HG03378 (cell line): ENCODE measurements at regions not wholly inside any gene's neighbourhood (a gene's known extent, or its start where the extent isn't known, plus 50 kb on each side); places are given as distances from the start of the nearest gene placed in this dataset.

Source experiments
- ATAC-seq: cut with Tn5 transposase; IDR thresholded peaks from one replicate; pipeline ENCODE4 v1.9.1; 2021; ENCODE audit warnings: mild to moderate bottlenecking, moderate library complexity; ENCODE audit not compliant: unreplicated experiment

DNA sequence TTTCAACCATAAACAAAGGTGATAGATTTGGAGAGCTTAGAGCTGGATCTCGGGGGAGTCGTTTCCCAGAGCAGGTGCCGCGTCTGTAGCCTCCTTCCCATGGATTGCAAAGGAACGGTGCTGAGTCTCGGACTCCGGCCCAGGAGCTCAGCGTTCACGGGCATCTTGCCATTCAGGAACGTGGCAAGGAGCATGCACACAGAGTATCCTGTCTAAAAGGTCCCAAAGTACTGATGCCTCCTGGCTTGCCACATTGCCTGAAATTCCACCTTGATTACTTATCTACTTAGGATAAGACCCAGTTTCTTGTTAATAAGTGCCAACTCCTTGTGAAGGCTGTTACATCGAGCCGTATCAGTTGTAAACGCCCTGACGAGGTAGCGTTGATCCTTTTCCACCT lies 197.8 kb upstream of the MYT1L start:
- no peak for ATAC-seq

DNA sequence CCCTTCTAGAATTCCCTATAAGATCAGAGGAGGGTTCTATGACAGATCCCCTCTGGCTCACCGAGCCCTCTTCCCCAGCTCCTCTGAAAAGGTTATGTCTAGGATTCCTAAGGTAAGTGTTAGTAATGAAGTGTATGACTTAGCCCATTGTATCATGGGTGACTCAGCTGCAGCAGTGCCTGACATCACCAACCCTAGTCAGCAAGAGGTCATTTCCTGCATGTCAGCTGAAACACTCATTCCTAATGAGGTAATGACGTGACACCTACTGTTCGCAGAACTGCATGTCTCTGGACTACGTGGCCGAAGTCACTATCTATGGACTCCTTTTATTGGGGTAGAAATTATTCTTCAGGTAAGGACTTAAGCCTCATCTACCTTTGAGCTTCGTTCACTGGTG lies 196.1 kb upstream of the MYT1L start:
- ATAC-seq: no peak

DNA sequence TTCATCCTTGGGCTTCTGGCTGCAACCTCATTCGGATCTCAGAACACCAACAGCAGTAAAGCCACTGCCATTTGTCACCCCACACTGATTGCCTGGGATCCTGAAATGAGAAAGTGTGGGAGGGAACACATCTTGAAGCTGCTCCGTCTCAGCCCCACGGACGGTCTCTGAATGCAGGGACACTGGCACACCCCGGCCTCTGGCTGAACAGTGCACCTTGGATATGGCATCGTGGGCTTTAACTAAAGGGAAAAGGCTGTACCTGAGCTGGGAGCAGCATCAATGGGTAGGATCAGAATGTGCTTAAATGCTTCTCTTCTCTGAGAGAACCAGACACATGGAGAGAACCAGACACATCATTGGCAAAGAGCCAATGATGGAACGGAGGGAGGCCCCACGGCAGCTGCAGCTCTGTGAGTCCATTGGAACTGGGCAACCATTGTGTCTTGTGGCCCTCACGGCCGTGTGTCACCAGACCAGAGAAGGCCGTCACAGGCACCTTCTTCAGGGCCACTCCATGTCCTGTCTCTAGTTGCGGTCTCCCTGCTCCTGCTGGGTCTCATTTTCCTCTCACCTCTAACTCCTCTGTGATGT lies 193.4 kb upstream of the MYT1L start:
- no peak for ATAC-seq

DNA sequence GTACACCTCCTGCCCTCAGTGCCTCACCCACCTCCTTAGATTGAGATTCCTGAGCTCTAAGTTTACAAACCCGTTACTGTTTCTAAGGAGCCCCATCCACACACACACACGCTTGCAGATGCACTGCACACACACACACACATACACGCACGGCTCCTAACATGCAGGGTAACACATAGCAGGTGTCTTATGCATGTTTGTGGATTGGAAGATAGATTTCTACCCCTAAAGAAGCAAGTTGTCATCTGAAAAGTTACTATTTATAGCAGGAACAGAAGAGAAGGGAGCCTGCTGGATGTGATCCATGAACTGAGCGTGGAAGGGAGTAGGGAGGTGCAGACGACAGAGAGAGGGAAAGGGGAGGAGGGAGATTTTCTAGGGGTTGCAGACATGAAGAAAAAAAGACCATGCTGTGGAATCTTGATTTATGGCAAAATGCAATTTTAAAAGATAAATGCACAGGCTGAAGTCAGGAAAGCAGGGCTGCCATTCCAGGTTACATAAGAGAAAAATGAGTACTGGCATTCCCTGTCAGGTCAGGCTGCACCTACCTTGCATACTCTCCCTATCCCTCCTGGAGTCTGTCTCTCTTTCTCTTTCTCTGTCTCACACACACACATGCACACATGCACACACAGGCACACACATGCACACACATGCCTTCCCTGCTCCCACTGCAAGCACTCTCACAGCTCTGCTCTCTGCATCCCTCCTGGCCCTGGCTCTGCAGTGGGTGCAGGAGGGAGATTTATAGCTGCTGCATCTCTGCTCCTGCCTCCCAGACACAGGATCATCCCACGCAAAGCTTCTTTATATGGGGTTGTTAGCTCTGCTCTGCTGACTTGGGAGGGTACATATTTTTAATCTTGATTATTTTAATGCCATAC lies 192.6 kb upstream of the MYT1L start:
- no peak for ATAC-seq

DNA sequence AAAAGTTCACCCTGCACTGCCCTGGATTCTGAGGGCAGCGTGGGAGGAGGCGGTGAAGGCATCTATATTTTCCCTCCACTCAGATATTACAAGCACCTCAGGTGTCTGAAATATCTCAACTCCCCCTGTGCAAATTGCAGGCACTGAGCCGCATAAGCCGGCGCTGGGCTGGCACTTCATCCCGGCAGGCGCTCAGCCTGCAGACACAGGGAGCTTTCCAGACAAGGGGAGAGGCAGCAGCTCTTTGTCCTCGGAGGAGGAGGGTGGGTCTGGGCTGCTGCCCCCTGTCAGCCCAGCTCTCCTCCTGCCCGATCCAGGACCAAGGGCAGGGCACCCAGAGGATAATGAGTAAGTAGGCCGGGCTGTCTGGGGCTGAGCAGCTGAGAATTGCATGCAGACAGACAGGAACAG lies 189.3 kb upstream of the MYT1L start:
- ATAC-seq: no peak

DNA sequence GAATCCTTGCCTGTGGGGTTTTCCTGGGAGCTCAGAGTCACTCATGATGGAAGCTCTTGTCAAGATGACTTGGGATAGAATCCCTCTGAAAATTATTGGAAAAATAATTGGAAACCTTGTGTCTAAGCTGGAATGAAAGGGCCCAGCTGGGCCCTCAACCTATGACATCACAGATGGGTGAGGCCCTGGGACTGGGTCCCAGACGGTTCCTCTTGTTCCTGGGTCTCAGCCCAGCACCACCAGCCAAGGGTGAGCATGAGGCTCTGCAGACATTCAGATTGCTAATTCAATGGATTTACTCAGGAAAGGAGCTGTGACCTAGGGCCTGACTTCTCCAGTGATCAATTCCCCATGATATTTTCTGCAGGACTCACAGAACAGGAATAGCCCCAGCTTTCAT lies 188.3 kb upstream of the MYT1L start:
- no peak for ATAC-seq

DNA sequence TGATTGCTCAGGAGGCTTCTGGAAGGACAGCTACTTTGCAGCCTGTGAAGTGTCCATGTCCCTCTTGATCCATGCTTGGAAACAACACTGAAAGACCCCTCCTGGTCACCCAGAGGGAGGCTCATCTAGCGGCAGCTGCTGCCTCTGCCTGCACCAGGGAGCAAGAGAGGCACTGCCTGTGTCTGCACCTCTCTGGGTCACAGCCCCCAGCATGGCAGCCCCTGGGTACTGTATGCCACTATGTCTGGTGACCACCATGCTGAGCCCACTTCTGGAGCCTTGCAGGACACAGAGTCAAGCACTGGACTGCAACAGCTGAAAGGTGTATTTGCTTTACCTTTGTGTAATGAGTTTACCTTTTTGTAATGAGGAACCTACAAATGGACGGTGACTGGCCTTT lies 186.3 kb upstream of the MYT1L start:
- ATAC-seq: no peak

DNA sequence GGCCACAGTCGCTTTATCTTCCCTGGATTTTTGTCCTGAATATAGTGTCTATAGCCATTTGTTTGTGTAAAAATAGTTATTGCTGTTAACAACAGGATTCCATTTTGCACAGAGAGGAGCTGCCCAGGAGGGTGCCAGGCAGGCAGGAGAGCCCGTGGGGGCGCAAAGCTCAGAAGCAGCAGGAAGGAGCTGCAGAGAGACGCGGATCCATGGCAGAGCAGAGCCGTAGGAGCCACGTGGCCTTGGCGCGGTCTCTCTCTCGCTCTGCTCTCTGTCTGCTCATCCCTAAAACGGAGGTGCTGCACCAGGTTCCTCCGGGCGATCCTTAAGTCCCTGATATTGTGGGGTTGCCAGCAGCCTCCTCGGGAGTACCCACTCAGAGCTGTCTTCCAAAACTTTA lies 185.3 kb upstream of the MYT1L start:
- no peak for ATAC-seq

DNA sequence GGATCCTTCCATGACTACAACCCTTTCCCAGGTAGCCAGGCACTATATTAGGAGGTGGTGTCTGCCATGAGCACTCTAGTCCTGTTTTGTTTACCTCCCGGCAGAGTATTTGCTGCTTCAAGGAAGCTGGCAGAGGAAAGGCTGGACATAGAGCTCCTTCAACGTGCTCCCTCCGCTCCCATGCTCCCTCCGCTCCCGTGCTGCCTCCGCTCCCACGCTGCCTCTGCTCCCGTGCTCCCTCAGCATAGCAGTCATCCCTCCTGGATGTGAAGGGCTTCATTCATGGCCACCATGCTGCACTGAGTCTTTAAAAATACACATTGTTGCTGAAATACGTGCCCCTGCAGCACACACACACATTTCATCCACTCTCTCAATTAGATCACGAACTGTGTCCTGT lies 181.9 kb upstream of the MYT1L start:
- no peak for ATAC-seq

DNA sequence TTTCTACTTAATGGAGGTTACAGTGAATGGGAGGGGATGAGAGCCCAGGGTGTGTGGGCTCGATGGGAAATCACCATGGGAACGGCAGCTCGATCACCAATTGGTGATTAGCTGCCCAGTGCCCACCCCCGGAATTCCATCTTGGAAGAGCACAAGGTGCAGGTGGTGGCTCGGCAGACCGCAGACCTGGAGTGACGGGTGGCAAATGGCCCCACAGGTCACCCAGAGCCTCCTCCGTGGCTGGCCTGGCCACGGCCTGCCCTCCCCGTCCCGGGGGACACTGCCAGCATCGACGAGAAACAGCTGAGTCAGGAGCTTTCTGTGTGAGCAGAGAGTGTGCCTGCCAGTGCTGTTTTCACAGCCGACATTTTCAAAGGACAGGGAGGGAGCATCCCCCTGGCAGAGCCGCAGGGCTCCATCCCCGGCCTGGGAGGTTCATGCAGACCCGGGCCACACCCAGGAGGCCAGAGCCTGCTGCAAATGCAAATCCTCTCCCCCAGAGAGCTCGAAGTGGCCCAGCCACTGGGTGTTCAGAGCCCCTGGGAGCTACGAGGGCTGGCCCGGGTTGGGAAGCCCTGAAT lies 176.4 kb upstream of the MYT1L start:
- no peak for ATAC-seq

DNA sequence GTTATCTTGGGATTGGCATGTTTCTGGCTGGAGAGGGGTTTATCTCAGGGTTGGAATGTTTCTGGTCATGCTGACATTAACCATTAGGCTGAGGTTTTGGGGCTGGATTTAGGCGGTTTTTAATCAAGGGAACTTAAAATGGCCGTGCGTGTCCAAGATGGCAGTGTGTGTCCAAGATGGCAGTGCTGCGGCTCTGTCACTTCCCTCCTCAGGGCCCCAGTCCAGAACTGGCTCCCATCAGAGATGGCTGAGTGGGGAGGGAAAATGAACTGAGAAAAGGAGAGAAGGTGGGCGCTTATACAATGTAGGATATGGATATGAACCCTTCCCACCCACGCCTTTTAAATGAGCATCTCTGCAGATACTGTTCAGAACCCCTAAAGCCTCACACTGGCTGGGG lies 175.5 kb upstream of the MYT1L start:
- ATAC-seq: no peak

DNA sequence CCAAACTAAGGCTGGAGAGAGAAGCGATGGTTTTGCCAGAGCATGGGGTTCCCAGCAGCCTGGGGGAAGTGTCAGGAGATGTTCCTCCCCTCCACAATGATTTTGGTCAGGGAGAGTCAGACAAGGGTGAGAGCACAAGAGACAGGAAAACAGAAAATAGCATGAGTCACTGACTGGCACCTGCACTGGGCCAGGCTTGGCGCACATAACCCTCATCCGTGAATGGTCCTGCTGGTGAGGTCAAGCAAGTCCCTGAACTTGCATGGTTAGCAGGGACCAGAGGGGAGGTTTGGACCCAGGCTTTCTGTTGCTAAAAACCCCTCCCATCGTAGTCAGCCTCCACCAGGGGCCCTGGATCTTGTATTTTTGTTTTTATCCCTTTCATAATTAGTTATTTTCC lies 174.5 kb upstream of the MYT1L start:
- no peak for ATAC-seq

DNA sequence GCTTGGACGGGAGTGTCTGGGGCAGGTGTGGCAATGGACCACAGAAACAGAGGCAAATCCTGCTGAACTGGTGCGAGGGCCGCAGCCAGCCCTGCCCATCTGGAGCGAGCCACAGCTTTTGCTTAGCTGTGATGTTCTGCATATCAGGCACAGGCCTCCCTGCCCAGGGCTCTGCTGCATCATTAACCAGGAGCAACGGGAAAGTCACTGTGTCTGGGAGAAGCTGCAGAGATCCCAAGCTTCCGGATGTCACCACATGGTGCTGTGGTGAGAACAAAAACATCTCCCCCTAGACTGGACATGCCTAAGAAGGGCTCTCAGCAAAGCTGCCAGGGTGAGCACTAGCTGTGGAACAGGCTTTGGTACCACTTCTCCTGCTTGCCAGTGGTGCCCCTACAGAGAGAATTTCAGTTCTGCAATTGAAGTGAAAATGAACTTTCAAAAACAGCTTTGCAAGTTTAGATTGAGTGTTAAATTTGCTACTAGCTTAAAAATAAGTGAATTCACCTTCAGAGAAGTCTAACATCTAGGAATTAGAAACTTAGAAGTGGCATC lies 172.9 kb upstream of the MYT1L start:
- ATAC-seq: no peak

DNA sequence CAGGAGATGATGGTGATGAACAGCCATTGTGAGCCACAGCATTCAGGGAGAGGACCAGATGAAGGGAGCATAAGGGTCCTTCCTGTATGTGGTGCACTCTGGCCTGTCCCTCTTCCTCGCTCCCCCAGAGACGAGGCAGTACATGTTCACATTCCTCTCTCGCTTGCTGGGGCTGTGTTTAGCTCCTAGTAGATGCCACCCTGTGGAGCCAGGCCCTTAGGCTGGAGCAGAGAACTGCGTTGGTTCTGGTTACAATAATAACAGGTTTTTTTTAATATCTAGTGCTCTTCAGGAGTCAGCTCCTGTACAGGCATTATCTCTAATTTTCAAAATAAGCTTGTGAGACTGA lies 171.1 kb upstream of the MYT1L start:
- ATAC-seq: no peak

DNA sequence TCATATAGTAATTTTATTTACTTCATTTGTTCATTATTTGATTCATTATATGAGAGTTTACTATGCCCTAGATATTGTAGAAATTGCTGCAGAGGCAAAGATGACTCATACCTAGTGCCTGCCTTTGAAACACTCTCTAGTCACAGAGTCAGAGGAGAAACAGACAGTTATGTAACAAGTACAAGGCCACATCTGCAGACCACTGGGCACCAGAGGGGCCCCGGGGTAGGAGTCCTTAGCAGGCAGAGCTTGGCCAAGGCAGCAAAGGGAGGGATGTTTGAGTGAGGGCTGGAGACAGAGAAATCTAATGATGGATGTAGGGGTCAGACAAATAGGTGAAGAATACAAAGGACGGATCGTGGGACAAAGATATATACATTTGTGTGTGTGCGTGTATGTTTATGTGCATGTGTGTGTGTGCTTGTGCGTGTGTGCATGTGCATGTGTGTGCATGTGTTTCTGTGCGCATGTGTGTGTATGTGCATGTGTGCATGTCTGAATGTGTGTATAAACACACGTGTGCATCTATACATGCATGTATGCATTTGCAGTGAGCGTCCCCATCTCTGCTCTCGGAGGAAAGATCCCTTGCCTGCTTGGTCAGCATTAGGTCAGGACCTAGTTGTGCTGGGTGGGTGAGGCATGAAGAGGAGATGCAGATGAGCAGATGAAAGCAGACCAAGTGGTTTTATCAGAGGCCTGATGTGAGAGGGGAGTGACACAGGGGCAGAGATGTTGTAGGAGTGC lies 170.6 kb upstream of the MYT1L start:
- ATAC-seq: no peak

DNA sequence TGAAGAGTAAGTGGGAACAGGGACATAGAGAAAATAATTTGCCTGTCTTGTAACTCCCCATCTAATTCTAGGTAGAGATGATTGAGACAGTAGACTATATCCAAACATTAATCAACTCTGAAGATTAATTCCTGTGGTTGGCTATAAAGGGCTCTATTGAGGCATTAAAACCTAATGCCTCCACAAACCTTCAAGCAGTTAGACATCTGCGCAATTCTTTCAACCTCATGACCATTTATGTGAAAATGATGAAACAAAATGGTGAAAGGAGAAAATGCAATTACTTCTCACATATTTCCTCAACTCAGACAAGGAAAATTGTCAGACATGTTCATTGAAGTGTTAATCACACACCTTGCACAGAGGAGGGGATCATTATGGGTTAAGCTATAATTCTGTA lies 164.5 kb upstream of the MYT1L start:
- no peak for ATAC-seq

DNA sequence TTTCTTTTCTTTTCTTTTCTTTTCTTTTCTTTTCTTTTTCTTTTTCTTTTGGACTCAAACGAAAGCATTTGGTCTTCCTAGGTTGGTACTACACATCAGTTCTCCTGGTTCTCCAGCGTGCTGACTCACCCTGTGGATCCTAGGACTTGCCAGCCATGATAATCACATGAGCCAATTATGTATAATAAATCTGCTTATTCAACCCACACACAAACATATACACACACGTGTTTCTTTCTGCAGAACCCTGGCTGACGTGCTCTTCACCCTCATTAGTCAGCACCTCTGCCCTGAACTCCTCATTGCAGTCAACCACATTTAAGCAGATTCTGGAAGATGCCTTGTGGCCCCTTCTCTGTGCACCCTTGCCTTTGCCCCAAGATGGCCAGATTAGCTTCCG lies 162.4 kb upstream of the MYT1L start:
- no peak for ATAC-seq

DNA sequence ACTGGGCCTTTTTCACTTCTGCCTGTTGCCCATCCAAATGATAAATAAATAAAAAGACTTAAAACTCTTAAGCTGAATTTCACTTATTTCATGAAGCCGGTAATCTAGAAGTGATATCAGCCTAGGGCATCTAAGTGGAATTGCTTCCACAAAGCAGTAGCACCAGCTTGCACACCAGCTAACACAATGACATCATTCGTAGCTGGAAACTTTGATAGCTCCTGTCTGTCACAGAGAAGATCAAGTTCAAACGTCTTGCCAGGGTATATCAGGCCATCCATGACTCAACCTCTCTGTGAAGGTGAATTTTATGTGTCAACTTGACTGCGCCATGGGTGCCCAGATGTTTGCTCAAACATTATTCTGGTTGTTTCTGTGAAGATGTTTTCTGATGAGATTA lies 161.7 kb upstream of the MYT1L start:
- no peak for ATAC-seq

DNA sequence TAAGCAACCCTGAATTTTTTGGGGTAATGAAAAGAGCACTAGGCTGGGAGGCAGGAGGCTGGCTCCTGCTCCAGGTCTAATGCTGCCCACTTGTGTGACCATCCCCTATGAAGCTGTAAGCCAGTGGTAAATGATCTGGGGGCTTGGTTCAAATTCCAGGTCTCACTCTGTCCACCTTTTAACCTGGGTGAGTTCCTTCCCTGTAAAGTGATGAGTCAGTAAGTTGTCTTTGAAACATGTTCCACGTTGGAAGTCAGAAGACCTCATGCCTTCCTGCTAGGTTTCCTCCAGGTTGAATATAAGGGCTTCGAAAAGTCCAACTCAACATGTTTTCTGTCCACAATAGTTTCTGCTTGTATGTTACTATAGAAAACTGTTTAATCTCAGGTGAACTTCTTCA lies 160.9 kb upstream of the MYT1L start:
- ATAC-seq: no peak

DNA sequence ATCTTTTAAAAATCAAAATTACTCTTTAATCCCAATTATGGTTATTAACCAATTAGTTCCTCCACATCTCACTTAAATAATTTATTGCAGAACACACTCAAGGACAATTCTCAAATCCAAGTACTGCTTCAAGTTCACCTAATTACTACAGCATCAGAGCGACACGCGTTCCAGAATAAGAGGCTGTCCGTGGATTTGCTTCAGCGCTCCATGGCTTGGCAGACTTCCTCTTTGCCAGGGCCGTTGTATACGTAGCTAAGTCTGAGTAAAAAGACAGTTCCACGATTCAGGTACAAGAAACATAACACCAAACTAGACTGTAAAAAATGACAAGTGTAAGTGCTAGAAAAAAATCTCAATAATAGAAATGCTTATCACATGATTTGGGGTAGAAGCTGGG lies 153.2 kb upstream of the MYT1L start:
- no peak for ATAC-seq

DNA sequence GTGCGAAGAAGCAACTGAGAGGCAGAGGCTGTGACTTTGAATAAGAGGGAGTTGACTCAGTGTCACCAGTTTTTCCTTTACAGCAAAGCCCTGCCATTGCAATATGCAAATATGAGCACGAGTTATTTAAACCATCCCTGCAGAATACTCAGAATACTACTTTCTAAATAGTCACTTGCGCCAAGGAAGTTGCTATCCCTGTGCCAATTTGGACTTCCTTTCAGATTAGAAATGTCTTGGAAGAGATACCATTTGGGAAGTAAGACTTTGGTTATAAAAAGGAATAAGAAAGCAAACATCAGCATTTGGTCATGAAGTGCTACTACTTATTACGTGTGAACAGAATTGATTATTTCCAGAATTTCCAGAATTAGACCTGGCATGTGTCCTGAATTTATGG lies 151.8 kb upstream of the MYT1L start:
- ATAC-seq: no peak

DNA sequence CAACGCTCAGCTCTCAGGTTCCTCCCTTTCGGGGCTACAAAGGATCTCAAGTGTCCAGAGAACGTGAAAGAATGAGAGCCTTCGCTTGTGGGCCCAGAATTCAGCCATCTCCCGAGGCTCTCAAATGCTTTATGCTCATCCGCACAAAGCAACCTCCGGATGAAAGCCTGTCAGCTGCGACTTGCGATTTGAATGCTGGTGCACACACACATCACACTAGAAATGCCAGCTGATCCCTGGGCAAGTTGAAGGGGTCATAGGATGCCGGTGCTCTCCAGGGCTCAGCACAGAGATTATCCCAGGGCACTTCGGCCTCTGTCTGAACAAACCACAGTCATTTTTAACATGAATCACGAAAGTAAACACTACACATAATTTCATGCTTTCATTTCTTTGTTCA lies 141.8 kb upstream of the MYT1L start:
- no peak for ATAC-seq
